ENCODE measurements at regions not wholly inside any gene's neighbourhood (a gene's known extent, or its start where the extent isn't known, plus 50 kb on each side); places are given as distances from the start of the nearest gene placed in this dataset.

DNA sequence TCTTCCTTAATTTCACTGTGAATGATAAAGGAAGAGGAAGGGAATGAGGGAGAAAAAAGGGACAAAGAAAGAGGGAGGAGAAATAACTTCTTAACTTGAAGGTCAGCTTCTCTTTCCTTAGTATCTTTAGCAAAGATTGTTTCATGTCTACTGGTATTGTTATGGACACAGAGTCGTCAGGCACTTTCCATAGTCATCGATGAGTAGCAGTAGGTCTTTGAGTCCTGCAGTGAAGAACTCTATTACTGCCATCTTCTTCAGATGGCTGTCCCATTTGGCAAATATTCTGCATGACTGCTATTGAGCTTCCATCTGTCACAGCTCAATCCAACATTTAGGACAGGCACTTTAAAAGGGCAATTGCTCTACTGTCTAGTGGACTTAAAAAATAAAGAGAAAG lies 2463.1 kb downstream of the PCDH9 start:
- SMC1A ChIA-PET (ENCODE audit: uncharacterized antibody, unreplicated experiment): interaction anchor here (1.2 kb wide), 1 partner anchor 14 kb away, joined by 3 read pairs; no protein-coding TSS in a partner anchor
- DNase-seq (ENCODE audit: low read depth, low spot score): no peak
- no peak for ATAC-seq
- Histone ChIP-seq H3K4me2 (ENCODE audit: control insufficient read depth, insufficient read depth) (no peak overlapping the region), H3K27ac (ENCODE audit: control insufficient read depth, insufficient read depth) (no peak overlapping the region), H3K27me3 (replicated peaks in 1 of 2; ENCODE audit: control insufficient read depth in 2 of 2, insufficient read depth in 2 of 2, low read length in 1 of 2) (no peaks in the 10 kb centered on the region), H2AFZ (ENCODE audit: control insufficient read depth, low read depth, low read length) (no peak overlapping the region), H3K79me2 (ENCODE audit: control insufficient read depth, insufficient read depth, low read length) (no peaks in the 10 kb centered on the region), H3K4me1 (ENCODE audit: control insufficient read depth, insufficient read depth, low read length) (no peaks in the 10 kb centered on the region), H3K4me3 (no peak overlapping the region), H3K9ac (ENCODE audit: control insufficient read depth, insufficient read depth, low read length) (no peak overlapping the region), H3K36me3 (ENCODE audit: control insufficient read depth in 2 of 2, insufficient read depth in 2 of 2, low read length in 1 of 2) (no peaks in the 10 kb centered on the region), H3K9me3 (replicated peaks; ENCODE audit: control insufficient read depth, insufficient read depth, low read length) (no peaks in the 10 kb centered on the region), H4K20me1 (ENCODE audit: control insufficient read depth, insufficient read depth) (no peaks in the 10 kb centered on the region)
- CTCF ChIA-PET: no interaction called here
- BruUV-seq (replicated peaks): no TSS peak
- WGBS (ENCODE audit: insufficient coverage, insufficient replicate concordance, low lambda C conversion rate, missing lambda C conversion rate): 21% methylated on average over 2 of the region's 2 CpGs
- no peak for FAIRE-seq
- TF ChIP-seq SMC3 (IDR thresholded peaks at IDR 0.05; ENCODE audit: borderline replicate concordance, low read length) (no peak), GABPA (IDR thresholded peaks at IDR 0.05; ENCODE audit: low read depth) (no peak), RBBP5 (conservative IDR thresholded peaks at IDR 0.05) (no peak), POLR2A (IDR thresholded peaks at IDR 0.05; ENCODE audit: low read depth, low read length) (no peak)
- RAD21 ChIA-PET (ENCODE audit: unreplicated experiment): no interaction called here
- intact Hi-C loops (cut with micrococcal nuclease; ENCODE audit: unreplicated experiment): no loop called here
- in situ Hi-C loops (cut with MboI): no loop called here
- POLR2A ChIA-PET: no interaction called here

DNA sequence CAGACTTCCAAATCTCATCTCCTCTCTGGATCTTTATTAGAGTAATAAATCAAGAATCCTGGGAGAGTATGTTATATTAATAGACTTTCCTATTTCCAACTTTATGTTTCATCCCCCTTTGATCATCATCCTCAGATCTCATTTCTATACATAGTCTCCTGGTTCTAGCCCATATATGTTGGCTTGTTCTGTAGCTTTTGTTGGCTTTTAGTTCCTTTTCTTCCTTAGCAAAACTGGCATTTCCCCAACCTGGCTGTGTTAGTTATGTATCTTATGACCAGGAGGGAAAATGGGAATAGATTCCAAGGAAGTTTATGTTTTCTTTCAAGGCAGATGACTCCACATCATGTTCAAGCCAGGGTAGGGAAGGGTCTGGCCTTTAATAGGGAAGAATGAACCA lies 2464.5 kb downstream of the PCDH9 start:
- ChIA-PET SMC1A (ENCODE audit: uncharacterized antibody, unreplicated experiment) (interaction anchor here (1.3 kb wide), 1 partner anchor 43 kb away, joined by 3 read pairs; no protein-coding TSS in a partner anchor), POLR2A (no interaction called here), RAD21 (ENCODE audit: unreplicated experiment) (no interaction called here), CTCF (no interaction called here)
- TF ChIP-seq NBN (IDR thresholded peaks at IDR 0.05) (no peak), GATAD2B (conservative IDR thresholded peaks at IDR 0.05; ENCODE audit: low read depth) (no peak), CBX5 (IDR thresholded peaks at IDR 0.05; ENCODE audit: low read depth) (no peak)
- TF ChIP-seq, protein P1, sequence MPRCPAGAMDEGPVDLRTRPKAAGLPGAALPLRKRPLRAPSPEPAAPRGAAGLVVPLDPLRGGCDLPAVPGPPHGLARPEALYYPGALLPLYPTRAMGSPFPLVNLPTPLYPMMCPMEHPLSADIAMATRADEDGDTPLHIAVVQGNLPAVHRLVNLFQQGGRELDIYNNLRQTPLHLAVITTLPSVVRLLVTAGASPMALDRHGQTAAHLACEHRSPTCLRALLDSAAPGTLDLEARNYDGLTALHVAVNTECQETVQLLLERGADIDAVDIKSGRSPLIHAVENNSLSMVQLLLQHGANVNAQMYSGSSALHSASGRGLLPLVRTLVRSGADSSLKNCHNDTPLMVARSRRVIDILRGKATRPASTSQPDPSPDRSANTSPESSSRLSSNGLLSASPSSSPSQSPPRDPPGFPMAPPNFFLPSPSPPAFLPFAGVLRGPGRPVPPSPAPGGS (IDR thresholded peaks at IDR 0.05; ENCODE audit: borderline replicate concordance, insufficient read depth, low read depth, low read length, poor library complexity, severe bottlenecking): no peak
- TF ChIP-seq, protein P2, sequence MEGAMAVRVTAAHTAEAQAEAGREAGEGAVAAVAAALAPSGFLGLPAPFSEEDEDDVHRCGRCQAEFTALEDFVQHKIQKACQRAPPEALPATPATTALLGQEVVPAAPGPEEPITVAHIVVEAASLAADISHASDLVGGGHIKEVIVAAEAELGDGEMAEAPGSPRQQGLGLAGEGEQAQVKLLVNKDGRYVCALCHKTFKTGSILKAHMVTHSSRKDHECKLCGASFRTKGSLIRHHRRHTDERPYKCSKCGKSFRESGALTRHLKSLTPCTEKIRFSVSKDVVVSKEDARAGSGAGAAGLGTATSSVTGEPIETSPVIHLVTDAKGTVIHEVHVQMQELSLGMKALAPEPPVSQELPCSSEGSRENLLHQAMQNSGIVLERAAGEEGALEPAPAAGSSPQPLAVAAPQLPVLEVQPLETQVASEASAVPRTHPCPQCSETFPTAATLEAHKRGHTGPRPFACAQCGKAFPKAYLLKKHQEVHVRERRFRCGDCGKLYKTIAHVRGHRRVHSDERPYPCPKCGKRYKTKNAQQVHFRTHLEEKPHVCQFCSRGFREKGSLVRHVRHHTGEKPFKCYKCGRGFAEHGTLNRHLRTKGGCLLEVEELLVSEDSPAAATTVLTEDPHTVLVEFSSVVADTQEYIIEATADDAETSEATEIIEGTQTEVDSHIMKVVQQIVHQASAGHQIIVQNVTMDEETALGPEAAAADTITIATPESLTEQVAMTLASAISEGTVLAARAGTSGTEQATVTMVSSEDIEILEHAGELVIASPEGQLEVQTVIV (IDR thresholded peaks at IDR 0.05; ENCODE audit: borderline replicate concordance, partially characterized antibody): no peak
- TF ChIP-seq, protein P3, sequence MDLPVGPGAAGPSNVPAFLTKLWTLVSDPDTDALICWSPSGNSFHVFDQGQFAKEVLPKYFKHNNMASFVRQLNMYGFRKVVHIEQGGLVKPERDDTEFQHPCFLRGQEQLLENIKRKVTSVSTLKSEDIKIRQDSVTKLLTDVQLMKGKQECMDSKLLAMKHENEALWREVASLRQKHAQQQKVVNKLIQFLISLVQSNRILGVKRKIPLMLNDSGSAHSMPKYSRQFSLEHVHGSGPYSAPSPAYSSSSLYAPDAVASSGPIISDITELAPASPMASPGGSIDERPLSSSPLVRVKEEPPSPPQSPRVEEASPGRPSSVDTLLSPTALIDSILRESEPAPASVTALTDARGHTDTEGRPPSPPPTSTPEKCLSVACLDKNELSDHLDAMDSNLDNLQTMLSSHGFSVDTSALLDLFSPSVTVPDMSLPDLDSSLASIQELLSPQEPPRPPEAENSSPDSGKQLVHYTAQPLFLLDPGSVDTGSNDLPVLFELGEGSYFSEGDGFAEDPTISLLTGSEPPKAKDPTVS (IDR thresholded peaks at IDR 0.05; ENCODE audit: low read depth, low read length): no peak
- TF ChIP-seq, protein P4, sequence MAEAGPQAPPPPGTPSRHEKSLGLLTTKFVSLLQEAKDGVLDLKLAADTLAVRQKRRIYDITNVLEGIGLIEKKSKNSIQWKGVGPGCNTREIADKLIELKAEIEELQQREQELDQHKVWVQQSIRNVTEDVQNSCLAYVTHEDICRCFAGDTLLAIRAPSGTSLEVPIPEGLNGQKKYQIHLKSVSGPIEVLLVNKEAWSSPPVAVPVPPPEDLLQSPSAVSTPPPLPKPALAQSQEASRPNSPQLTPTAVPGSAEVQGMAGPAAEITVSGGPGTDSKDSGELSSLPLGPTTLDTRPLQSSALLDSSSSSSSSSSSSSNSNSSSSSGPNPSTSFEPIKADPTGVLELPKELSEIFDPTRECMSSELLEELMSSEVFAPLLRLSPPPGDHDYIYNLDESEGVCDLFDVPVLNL (IDR thresholded peaks at IDR 0.05; ENCODE audit: low read depth, low read length): no peak
- H3K27ac ChIP-seq (ENCODE audit: control insufficient read depth, insufficient read depth): no peak overlapping the region
- FAIRE-seq (no peak), ATAC-seq (no peak), DNase-seq (ENCODE audit: low read depth, low spot score) (no peak)
- no peaks in the 10 kb centered on the region for H3K79me2 ChIP-seq (ENCODE audit: control insufficient read depth, insufficient read depth, low read length)
- no peaks in the 10 kb centered on the region for H3K9me3 ChIP-seq (replicated peaks; ENCODE audit: control insufficient read depth, insufficient read depth, low read length)
- no peaks in the 10 kb centered on the region for H3K36me3 ChIP-seq (ENCODE audit: control insufficient read depth in 2 of 2, insufficient read depth in 2 of 2, low read length in 1 of 2)
- no peaks in the 10 kb centered on the region for H4K20me1 ChIP-seq (ENCODE audit: control insufficient read depth, insufficient read depth)
- no peak overlapping the region for H3K4me2 ChIP-seq (ENCODE audit: control insufficient read depth, insufficient read depth)
- no peak overlapping the region for H3K4me3 ChIP-seq
- BruUV-seq (replicated peaks): no TSS peak
- in situ Hi-C loops (cut with MboI): no loop called here
- H3K27me3 ChIP-seq (replicated peaks in 1 of 2; ENCODE audit: control insufficient read depth in 2 of 2, insufficient read depth in 2 of 2, low read length in 1 of 2): no peaks in the 10 kb centered on the region
- no peak overlapping the region for H2AFZ ChIP-seq (ENCODE audit: control insufficient read depth, low read depth, low read length)
- no peaks in the 10 kb centered on the region for H3K4me1 ChIP-seq (ENCODE audit: control insufficient read depth, insufficient read depth, low read length)
- intact Hi-C loops (cut with micrococcal nuclease; ENCODE audit: unreplicated experiment): no loop called here
- H3K9ac ChIP-seq (ENCODE audit: control insufficient read depth, insufficient read depth, low read length): no peak overlapping the region
